CD1c-positive myeloid dendritic cell (primary cell): ENCODE measurements at regions not wholly inside any gene's neighbourhood (a gene's known extent, or its start where the extent isn't known, plus 50 kb on each side); places are given as distances from the start of the nearest gene placed in this dataset.
"Not testable (repeated sequence)": the region's sequence is repeated elsewhere in the genome, so short reads cannot be mapped to it uniquely, and the experiment has no call there.

Source experiments
- DNase-seq: peaks from one replicate; pipeline ENCODE4 v3.0.0-alpha.2; 2016; ENCODE audit errors: extremely low spot score

GRCh38 chr22:19599626-19600243, 75.5 kb upstream of the CLDN5 start:
- no peak for DNase-seq

GRCh38 chr22:19603346-19603745, 79.1 kb upstream of the CLDN5 start:
- DNase-seq: not testable (repeated sequence)

- DNase-seq: no peak
Observed at GRCh38 chr22:19603767-19604166, 79.6 kb upstream of the CLDN5 start.

GRCh38 chr22:19604711-19605268, 80.6 kb upstream of the CLDN5 start:
- no peak for DNase-seq

DNA sequence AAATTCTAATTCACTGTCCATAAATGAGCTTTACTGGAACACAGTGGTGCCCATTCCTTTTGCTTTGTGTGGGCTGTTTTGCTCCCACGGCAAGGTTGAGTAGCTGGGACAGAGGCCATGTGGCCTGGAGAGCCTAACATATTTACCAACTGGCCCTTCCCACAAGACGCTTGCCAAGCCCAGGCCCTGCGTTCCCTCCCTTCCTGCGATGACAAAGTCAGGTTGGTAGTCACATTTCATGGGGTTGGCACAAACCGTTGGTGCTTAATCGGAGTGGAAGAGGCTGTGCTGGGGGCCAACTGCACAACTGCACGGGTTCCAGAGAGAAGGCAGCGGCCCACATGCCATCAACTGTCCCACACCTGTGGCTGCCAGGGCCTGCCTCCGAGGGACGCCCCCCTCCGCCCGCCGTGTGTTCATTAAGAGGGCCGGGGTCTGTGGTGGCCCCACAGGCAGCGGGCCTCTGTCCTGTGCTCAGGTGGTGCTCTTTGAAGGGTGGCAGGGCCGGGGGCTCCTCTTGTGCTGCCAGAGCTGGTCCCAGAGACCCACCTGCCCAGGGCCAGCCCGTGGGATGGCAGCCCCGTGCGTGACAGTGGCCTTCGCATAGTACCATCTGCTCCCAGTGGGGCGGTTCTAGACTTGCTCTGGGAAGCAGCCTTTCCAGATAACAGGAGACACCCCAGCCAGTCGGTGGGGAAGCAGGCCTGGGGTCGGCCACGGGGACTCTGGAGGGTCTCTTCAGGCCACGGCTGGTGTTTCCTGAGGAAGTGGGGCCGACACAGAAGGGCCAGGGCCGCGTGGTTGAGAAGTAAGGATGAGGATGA, 81.5 kb upstream of the CLDN5 start:
- no peak for DNase-seq

- DNase-seq: no peak
Observed at GRCh38 chr22:19606332-19607191, 82.4 kb upstream of the CLDN5 start.

- DNase-seq: no peak
Observed at GRCh38 chr22:19607192-19608002, 83.2 kb upstream of the CLDN5 start.

DNA sequence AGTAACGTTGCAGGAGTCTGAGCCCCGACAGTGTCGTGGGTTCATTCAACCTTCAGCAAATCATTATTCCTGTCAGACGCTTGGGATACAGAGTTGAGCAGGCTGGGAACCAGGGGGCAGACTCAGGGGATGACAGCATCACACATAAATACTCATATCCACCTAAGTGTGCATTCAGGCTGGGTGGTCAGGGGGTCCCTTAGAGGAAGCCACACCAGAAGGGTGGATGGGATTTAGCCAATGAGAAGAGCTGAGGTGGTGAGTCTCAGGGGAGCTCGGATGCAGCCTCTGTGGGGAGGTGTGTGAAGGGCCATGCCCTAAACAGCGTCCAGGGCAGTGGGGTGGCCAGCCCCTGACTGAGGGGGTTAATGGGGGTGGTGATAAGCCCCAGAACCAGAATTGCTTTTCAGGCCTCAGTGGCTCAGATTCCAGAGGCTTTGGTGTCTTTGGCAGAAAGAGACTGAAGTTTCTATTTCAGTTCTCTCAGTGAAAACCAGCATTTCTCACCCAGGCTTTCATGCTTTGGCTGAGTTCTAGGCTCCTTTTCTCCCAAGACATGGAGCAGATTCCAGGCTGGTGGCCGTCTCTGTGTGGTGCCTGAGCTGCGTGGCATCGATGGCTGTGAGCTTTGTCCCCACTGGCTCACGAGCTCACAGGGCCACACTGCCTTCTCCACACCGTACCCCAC, 83.9 kb upstream of the CLDN5 start:
- DNase-seq: no peak

- not testable (repeated sequence) for DNase-seq
Observed at GRCh38 chr22:19609753-19610152, 85.5 kb upstream of the CLDN5 start.

GRCh38 chr22:19610518-19611253, 86.5 kb upstream of the CLDN5 start:
- no peak for DNase-seq

DNA sequence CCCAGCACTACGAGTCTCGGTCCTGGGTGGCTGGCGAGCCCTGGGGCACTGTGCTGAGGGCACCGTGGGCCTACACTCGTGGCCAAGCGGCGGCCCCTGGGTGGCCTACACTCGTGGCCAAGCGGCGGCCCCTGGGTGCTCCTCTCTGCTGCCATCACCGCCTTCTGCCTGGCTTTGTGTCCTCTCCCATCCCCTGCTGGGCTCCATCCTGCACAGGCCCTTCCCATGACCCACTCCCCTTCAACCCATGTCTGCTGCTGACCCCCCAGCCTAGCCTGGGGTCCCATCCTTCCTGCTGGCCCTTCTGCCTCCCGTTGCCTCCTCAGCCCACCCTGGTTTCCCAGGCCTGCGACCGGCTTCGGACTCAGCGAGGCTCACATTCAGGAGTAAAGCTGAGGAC, 87.4 kb upstream of the CLDN5 start:
- DNase-seq: no peak

DNA sequence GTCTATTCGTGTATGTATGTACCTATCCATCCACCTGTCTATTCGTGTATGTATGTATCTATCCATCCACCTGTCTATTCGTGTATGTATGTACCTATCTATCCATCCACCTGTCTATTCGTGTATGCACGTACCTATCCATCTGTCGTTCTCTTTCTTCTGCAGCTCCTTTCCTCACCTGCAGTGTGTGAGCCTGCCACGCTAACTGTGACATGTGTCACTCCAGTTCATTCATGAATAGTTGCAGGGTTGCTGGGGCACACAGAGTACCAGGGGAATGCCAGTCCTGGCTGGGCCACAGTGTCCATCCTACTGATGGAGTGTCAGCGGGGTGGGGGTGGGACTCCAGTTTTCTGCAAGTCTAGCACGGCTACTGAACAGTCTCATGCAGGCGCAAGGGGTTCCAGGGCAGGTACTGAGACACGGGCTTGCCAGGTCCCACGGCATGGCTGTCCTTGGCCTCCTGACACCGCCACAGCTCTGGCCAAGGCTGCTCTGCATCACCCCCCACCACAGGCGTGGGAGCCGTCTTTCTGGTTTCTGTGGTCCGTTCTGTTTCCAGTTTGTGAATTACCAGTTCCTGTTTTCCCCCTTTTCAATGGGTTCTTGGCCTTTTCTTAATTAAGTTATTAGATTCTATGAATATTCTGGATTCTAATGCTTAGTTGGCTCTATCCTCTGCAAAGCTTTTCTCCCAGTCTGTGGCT, 88.8 kb upstream of the CLDN5 start:
- DNase-seq: peak; percentile 21

DNA sequence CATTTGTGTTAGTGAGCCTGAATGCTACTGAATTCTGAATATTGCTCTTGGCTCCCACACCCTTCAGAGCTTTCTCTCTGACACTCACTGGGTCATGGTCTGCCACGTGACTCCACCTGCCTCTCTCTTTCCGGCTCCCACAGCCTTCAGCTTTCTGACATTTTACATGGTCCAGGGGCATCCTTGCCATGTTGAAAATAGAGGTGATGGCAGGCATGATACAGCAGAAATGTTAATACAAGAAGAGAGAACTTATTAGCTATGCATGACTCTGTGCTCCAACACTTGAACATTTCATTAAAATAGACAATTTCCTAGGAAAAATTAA, 90.3 kb upstream of the CLDN5 start:
- DNase-seq: no peak

DNA sequence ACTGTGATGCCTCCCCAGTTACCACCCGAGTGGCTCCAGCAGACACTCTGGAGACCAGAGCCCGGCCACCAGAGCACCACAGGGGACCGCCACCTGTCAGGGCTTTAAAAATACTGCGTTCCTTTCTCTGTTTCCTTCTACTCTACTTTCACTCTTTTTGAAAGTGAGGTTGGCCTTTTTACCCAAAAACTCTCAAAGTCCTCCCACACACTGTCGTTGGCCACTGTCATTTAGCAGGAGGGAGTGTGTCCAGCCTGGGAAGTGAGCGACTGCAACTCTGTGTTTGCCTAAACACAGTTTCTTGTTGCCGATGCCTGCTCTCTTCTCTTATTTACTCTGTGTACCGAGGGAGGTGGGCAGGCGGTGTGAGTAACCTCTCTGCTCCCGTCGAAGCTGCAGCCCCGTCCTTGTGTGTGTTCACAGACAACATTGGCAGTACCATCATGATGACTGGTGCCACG, 90.8 kb upstream of the CLDN5 start:
- no peak for DNase-seq

DNA sequence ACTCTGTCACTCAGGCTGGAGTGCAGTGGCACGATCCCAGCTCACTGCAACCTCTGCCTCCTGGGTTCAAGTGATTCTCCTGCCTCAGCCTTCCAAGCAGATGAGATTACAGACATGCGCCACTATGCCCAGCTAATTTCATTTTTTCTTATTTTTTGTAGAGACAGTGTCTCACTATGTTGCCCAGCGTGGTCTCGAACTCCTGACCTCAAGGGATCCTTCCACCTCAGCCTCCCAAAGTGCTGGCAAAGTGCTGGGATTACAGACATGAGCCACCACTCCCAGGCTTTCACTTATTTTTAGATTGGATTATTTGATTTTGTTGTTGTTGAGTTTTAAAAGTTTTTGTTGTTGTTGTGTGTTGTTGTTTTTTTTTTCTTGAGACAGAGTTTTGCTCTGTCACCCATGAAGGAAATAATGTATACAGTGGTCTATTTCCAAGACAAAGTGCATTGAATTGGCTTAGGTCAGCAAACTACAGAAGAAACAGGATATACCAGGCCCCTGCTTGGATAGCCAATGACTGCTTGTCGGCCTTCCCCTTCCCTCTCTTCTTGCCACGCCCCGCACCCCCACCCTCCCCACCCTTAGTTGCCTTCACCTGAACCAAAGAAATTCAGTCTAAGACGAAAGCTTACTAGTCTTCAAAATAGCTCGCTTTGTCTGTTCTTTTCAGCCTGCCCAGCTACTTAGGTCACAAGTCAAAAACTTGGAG, 91.8 kb upstream of the CLDN5 start:
- no peak for DNase-seq

DNA sequence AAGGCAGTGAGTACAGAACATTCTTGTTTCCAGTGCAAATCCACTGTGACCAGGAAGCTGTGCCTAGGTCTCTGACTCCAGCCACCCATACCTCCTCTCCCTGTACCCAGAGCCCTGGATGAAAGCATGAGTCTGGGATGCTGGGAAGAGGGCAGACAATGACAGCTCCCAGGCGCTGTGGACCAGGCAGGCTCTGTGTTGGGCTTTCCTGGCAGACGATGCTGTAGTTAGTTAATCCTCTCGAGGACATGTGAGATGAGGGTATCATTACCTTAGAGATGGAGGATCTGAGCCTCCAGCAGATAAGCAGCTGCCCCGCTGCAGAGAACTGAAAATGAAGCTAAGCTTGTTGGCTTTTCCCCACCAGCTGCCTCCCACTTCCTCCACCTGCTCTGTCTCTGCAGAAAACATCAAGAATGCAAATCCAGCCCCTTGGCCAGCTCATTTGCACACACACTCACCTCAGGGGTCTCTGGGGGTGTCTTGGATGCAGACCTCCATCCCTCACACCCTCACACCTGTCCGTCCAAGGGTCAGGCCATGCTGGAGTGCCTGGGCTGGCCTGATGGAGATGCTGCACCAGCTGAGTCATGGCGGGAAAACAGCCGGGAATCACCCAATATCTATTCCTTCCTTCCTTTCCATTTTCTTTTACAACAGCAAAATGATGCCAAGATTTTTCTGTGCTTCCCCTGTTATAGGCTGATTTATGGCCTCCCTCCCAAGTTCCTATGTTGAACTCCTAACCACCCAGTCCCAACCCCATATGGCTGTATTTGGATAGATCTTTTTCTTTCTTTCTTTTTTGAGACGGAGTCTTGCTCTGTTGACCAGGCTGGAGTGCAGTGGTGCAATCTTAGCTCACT, 94.9 kb upstream of the SEPTIN5 start:
- no peak for DNase-seq

GRCh38 chr22:19620742-19621371, 93.4 kb upstream of the SEPTIN5 start:
- DNase-seq: no peak
